ENCODE measurements at regions not wholly inside any gene's neighbourhood (a gene's known extent, or its start where the extent isn't known, plus 50 kb on each side); places are given as distances from the start of the nearest gene placed in this dataset.

DNA sequence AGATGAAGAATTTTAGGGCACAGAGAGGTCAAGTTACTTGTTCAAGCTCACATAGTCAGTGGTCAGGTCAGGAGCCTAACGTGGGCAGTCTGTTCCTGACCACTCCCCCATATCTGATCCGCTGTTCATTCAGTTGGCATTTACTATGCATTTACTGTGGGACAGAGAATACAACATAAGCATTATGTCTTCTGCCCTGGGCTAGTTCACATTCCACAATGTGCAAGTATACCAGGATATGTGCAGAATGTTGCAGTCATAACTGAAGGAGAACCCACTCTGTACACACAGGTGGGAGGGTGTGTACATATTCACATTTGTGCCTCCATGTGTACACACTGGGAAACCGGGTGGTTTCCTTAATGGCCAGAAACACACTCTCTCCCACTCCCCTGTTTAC lies 309.6 kb downstream of the PRDM2 start:
- H3K4me2 ChIP-seq (replicated peaks; ENCODE audit: low read depth, low read length, poor library complexity, severe bottlenecking), result no peak overlapping the region
- ATAC-seq (ENCODE audit: low read depth) (no peak), DNase-seq (no peak)
- no peak overlapping the region for H3K27ac ChIP-seq (ENCODE audit: low read length in 2 of 2)
- H3K27ac Mint-ChIP-seq, result no peak overlapping the region
- ChIA-PET POLR2A (no interaction called here), CTCF (no interaction called here)
- no peak overlapping the region for H3K4me3 ChIP-seq (ENCODE audit: control extremely low read depth in 1 of 5, extremely low read depth in 1 of 5, insufficient read depth in 1 of 5, low read depth in 2 of 5, low read length in 4 of 5)
- H3K9ac ChIP-seq (ENCODE audit: low read length), result no peak overlapping the region
- H3K27me3 ChIP-seq (replicated peaks in 1 of 4; ENCODE audit: control extremely low read depth in 1 of 4, control insufficient read depth in 3 of 4, insufficient read depth in 4 of 4, low read length in 3 of 4), result no peaks in the 10 kb centered on the region
- H3K4me3 Mint-ChIP-seq, result no peak overlapping the region
- WGBS (ENCODE audit: insufficient coverage), result 74% methylated on average over 3 of the region's 3 CpGs
- no peaks in the 10 kb centered on the region for H3K36me3 ChIP-seq (replicated peaks in 1 of 2; ENCODE audit: control extremely low read depth in 1 of 2, control insufficient read depth in 1 of 2, extremely low read depth in 1 of 2, insufficient read depth in 2 of 2, low read length in 1 of 2)
- H3K27me3 Mint-ChIP-seq, result peaks cover 8% of the 10 kb centered on the region
- no peaks in the 10 kb centered on the region for H3K4me1 Mint-ChIP-seq
- intact Hi-C loops (cut with micrococcal nuclease), result no loop called here
- H3K79me2 ChIP-seq (ENCODE audit: control insufficient read depth, insufficient read depth, low read length), result no peaks in the 10 kb centered on the region
- no peak overlapping the region for H2AFZ ChIP-seq (ENCODE audit: insufficient read depth, low read depth, low read length, poor library complexity, severe bottlenecking)
- H4K20me1 ChIP-seq (ENCODE audit: control insufficient read depth, insufficient read depth, low read length, poor library complexity, severe bottlenecking), result no peaks in the 10 kb centered on the region
- no peak for TF ChIP-seq EZH2 (IDR thresholded peaks at IDR 0.05; ENCODE audit: borderline replicate concordance, insufficient read depth, low read depth, low read length, poor library complexity, severe bottlenecking)
- TF ChIP-seq, protein P1, sequence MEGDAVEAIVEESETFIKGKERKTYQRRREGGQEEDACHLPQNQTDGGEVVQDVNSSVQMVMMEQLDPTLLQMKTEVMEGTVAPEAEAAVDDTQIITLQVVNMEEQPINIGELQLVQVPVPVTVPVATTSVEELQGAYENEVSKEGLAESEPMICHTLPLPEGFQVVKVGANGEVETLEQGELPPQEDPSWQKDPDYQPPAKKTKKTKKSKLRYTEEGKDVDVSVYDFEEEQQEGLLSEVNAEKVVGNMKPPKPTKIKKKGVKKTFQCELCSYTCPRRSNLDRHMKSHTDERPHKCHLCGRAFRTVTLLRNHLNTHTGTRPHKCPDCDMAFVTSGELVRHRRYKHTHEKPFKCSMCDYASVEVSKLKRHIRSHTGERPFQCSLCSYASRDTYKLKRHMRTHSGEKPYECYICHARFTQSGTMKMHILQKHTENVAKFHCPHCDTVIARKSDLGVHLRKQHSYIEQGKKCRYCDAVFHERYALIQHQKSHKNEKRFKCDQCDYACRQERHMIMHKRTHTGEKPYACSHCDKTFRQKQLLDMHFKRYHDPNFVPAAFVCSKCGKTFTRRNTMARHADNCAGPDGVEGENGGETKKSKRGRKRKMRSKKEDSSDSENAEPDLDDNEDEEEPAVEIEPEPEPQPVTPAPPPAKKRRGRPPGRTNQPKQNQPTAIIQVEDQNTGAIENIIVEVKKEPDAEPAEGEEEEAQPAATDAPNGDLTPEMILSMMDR (IDR thresholded peaks at IDR 0.05), result no peak
- no peaks in the 10 kb centered on the region for H3K4me1 ChIP-seq (ENCODE audit: control insufficient read depth in 2 of 2, insufficient read depth in 2 of 2, low read length in 2 of 2)
- H3K9me3 Mint-ChIP-seq (ENCODE audit: insufficient read depth), result peaks cover 6% of the 10 kb centered on the region
- no peaks in the 10 kb centered on the region for H3K9me3 ChIP-seq (ENCODE audit: control extremely low read depth in 1 of 3, control insufficient read depth in 2 of 3, insufficient read depth in 1 of 3, low read length in 2 of 3)

DNA sequence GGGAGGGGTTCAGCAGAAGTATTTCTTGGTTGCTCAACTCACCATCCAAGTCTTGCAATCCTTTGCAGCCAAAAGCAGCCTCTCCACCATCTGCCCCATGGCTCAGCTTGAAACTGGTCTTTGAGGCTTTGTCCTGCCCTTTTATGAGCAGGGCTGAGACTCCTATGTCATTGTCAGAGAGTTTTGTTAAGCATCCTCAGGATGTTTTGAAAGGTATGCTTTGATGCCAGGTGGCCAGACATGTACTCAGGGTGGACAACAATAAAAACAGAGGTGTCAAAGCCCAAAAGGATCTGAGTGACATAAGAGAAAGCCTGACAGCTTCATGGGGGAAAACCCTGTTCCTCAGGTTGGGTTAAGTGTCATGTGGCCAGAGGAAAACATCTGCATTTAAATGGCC lies 310.5 kb downstream of the PRDM2 start:
- H3K27ac Mint-ChIP-seq, result no peak overlapping the region
- Histone ChIP-seq H3K4me1 (ENCODE audit: control insufficient read depth in 2 of 2, insufficient read depth in 2 of 2, low read length in 2 of 2) (no peaks in the 10 kb centered on the region), H3K27me3 (replicated peaks in 1 of 4; ENCODE audit: control extremely low read depth in 1 of 4, control insufficient read depth in 3 of 4, insufficient read depth in 4 of 4, low read length in 3 of 4) (no peaks in the 10 kb centered on the region), H3K79me2 (ENCODE audit: control insufficient read depth, insufficient read depth, low read length) (no peaks in the 10 kb centered on the region), H3K36me3 (replicated peaks in 1 of 2; ENCODE audit: control extremely low read depth in 1 of 2, control insufficient read depth in 1 of 2, extremely low read depth in 1 of 2, insufficient read depth in 2 of 2, low read length in 1 of 2) (no peaks in the 10 kb centered on the region), H2AFZ (ENCODE audit: insufficient read depth, low read depth, low read length, poor library complexity, severe bottlenecking) (no peak overlapping the region), H3K4me3 (ENCODE audit: control extremely low read depth in 1 of 5, extremely low read depth in 1 of 5, insufficient read depth in 1 of 5, low read depth in 2 of 5, low read length in 4 of 5) (no peak overlapping the region), H3K27ac (ENCODE audit: low read length in 2 of 2) (no peak overlapping the region), H4K20me1 (ENCODE audit: control insufficient read depth, insufficient read depth, low read length, poor library complexity, severe bottlenecking) (no peaks in the 10 kb centered on the region), H3K9me3 (ENCODE audit: control extremely low read depth in 1 of 3, control insufficient read depth in 2 of 3, insufficient read depth in 1 of 3, low read length in 2 of 3) (no peaks in the 10 kb centered on the region), H3K4me2 (replicated peaks; ENCODE audit: low read depth, low read length, poor library complexity, severe bottlenecking) (no peak overlapping the region), H3K9ac (ENCODE audit: low read length) (no peak overlapping the region)
- H3K27me3 Mint-ChIP-seq, result peaks cover 8% of the 10 kb centered on the region
- no peaks in the 10 kb centered on the region for H3K4me1 Mint-ChIP-seq
- ChIA-PET POLR2A (no interaction called here), CTCF (no interaction called here)
- ATAC-seq (ENCODE audit: low read depth) (no peak), DNase-seq (no peak)
- TF ChIP-seq EZH2 (IDR thresholded peaks at IDR 0.05; ENCODE audit: borderline replicate concordance, insufficient read depth, low read depth, low read length, poor library complexity, severe bottlenecking), result no peak
- H3K9me3 Mint-ChIP-seq (ENCODE audit: insufficient read depth), result peaks cover 6% of the 10 kb centered on the region
- intact Hi-C loops (cut with micrococcal nuclease), result no loop called here
- H3K4me3 Mint-ChIP-seq, result no peak overlapping the region

Data from B cell (primary cell).